ENCODE measurements at regions not wholly inside any gene's neighbourhood (a gene's known extent, or its start where the extent isn't known, plus 50 kb on each side); places are given as distances from the start of the nearest gene placed in this dataset.

DNA sequence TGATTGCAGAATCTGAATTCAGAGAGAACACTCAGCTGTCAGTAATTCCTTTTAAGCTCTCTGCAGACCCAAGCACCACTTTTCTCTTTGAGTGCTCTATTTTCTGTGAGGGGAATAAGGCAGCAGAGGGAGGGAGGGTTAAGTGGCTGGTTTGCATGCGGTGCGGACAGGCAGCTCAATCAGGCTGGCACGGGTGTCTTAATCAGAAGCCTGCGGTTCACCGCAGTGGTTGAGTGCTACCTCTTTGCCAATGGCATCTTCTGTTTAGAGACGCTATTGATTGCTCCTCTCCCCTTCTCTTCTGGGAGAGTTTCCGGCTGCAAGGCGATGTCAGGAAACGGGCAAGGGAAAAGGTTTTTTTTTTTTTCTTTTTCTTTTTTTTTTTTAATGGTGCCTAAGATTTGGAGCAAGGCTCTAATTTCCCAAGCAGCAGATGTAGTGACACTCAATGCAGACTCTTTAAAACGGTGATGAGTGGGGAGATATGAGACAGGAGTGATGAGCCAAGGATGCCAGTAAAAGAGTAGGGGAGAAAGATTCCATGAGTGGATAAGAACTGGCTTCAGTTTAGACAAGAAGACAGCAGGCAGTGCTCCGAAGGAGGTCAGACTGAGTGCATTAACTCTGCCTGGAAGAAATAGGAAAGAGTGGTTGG, 533.7 kb upstream of the SEL1L start:
- no peak for DNase-seq

- DNase-seq: no peak
Observed at GRCh38 chr14:82070040-82070439, 536.4 kb upstream of the SEL1L start.

GRCh38 chr14:82070753-82071152, 537.1 kb upstream of the SEL1L start:
- no peak for DNase-seq

- no peak for DNase-seq
Observed at GRCh38 chr14:82073547-82073946, 539.9 kb upstream of the SEL1L start.

- DNase-seq: no peak
Observed at GRCh38 chr14:82075566-82075965, 541.9 kb upstream of the SEL1L start.

DNA sequence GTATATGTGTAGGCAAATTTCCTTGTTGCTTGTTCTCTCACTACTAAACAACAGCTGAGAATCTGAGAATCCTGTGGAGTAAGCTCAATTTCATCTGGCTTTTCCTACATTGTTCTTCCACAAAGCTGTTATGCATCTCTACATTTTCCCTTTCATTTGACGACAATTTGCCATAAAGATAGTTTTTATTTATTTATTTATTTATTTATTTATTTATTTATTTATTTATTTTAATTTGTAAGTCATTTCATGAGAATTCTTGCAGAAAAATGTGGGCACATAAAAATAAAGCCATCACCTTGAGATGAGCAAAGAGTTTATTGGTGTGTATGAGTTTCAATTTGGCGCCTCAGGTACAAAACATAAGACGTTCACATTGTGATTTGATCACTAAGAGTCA, 545.9 kb upstream of the SEL1L start:
- DNase-seq: no peak

DNA sequence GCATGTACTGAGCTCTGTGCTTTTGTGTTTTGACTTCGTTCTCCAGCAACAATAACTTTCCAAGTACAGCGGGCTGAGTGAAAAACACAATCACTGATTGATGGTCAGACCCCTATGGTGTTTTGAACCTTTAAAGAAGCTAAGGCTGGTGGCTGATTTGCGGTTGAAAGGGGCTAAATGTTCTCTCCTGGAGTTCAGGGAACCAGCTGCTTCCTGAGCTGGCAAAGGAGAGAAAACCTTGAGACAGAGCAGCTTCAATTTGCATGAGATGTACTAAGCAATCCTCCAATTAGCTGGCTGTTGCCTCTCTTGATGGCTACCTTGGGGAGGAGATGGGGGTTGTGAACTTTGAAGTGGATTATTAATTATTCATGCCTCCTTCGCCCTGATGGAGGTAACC, 546.7 kb upstream of the SEL1L start:
- no peak for DNase-seq

- DNase-seq: no peak
Observed at GRCh38 chr14:82084813-82085212, 551.2 kb upstream of the SEL1L start.

- no peak for DNase-seq
Observed at GRCh38 chr14:82091097-82091496, 557.4 kb upstream of the SEL1L start.

DNA sequence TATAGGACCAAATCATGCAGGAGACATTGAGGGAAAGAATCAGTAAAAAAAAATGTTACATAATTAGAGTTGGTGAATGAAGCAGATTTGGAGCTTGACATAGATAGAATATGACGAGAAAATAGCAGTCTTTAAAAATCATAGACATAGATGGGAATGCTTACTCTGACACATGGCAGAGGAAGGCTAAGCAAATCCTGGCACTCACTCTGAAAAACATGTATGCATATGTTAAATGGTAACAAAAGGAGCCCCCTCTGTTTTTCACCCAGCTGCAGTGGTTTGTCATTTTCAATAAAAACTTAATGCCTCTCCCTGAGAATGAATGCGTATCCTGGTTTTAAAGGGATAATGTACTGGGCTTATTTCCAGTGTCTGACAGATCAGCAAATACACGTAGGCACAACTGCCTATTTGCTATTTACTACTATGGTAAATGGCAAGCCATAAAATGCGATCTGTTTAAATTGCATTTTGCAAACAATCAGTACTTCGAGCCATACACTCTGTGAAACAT, 561.2 kb upstream of the SEL1L start:
- no peak for DNase-seq

DNA sequence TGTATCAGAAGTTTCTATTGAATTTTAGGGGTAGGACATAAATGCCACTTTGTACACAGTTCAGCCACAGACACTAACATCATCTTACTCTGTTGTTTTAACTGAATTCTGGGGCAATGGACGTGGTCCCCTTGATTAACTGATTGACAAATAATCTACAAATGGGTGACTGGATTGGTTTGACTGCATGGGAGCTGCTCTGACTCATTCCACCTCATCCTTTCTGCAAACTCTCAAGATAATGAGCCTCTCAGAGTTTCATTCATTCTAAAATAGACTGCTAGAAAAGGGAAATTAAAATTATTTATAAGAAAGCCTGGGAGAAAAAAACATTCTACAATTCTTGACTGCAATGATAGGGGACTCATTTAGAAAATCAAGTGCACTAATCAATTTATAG, 570.4 kb upstream of the SEL1L start:
- DNase-seq: no peak

DNA sequence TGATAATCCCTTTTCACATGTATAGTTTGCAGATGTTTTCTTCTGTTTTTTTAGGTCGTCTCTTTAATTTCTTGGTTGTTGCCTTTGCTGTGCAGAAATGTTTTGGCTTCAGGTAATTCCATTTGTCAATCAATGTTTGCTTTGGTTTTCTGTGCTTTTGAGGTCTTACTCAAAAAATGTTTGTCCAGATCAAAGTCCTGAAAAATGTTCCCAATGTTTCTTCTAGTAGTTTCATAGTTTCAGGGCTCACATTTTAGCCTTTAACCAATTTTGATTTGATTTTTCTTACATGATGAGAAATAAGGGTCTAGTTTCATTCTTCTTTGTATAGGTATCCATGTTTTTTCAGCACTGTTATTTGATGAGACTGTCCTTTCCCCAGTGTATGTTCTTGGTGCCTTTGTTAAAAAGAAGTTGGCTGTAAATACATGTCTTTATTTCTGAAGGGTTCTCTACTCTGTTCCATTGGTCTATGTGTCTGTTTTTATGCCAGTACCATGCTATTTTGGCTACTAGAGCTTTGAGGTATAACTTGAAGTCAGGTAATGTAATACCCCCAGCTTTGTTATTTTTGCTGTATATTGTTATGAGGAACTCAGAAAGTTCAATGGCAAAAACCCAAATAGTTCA, 578.7 kb upstream of the SEL1L start:
- no peak for DNase-seq

DNA sequence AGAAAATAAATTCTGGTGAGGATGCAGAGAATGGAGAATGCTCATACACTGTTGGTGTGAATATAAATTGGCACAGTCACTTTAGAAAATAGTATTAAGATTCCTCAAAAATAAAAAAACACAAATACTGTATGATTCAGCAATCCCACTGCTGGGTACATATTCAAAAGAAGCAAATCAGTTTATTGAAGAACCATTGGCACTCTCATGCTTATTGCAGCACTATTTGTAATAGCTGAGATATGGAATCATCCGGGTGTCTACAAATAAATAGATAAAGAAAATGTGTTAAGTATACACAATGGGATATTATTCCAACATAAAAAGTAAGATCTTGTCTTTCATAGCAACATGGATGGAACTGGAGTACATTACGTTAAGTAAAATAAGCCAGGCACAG, 579.4 kb upstream of the SEL1L start:
- DNase-seq: no peak

DNA sequence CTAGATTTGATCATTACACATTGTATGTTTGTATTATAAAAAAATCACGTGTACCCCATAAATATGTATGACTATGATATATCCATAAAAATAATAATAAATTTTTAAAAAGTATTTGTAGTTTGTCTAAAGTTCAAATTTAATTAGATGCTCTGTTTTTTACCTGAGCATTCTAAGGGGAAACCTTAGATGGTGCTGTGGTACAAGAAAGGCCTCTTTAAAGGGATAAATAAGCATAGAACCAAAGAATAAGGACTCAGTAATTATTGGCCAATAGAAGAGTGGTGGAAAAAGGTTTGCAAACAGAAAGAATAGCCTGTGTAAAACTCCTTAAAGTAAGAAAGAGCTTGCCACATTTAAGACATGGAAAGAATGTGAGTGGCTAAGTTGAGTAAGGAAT, 580.1 kb upstream of the SEL1L start:
- no peak for DNase-seq

- no peak for DNase-seq
Observed at GRCh38 chr14:82116721-82117120, 583.1 kb upstream of the SEL1L start.

- DNase-seq: no peak
Observed at GRCh38 chr14:82122655-82123054, 589.0 kb upstream of the SEL1L start.

- no peak for DNase-seq
Observed at GRCh38 chr14:82124511-82124910, 590.9 kb upstream of the SEL1L start.

DNA sequence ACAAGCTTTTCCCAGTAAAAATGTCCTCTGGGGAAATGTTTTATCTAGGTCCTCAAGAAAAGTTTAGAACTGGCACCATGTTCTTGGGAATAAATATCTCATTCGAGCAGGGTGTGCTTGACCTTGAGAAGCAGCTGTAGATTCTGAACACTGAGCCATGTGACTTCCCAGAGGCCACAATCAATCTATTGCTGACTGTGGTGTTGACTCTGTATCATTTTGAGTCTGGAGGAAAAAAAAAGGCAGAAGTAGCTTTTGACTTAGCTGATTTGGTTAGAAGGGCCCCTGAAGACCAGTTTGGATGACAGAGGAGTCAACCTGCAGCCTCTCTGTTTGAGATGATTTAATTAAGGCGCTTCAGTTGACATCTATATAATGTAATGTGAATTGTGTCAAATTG, 592.4 kb upstream of the SEL1L start:
- DNase-seq: no peak

DNA sequence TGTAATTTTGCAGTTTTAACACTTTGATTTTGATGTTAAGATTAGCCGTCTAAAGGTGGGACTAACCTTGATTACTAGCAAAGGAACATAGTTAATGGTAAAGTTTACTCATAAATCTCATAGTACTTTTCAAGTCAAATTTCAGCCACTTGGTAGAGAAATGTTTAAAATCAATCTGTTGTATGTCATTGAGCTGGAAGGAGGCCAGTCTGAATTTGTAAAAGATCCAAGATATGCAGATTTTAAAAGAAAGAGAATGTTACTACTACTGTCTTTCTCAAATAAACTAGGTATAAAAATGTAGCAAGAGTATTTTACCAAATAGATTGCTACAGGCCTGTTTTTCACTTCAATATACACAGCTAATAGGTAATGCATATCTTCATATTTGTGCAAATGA, 600.8 kb upstream of the SEL1L start:
- no peak for DNase-seq

GRCh38 chr14:82138431-82138830, 604.8 kb upstream of the SEL1L start:
- no peak for DNase-seq

DNA sequence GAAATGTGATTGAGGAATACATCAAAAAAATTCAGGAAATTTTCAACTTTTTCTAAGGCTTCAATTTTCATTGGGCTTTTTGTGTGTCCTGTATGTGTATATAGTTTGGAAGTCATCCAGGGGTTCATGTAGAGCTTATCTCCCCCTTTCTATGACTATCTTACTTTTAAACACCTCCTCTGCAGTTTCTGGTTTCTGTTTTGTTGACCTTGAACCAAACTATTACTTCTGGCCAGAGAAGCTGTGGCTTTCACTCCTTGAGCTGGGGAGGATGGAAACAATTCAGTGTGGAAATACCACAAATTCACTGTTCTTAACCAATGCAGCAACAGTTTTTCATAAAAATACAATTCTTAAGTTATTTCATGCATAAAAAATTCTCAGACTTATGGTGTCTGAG, 613.2 kb upstream of the SEL1L start:
- DNase-seq: no peak

DNA sequence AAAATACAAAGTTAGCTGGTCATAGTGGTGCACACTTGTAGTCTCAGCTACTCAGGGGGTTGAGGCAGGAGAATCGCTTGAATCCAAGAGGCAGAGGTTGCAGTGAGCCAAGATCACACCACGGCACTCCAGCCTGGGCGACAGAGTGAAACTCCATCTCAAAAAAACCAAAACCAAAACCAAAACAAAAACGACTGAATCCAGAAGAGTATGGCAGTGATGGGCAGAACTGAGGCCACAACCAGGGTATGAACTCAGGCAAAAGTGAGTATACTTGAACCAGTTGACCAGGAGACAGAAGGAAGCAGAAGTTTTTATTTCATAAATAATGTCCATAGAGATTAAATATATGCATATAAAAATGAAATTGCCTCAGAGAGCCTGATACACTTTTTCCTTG, 620.0 kb upstream of the SEL1L start:
- no peak for DNase-seq

DNA sequence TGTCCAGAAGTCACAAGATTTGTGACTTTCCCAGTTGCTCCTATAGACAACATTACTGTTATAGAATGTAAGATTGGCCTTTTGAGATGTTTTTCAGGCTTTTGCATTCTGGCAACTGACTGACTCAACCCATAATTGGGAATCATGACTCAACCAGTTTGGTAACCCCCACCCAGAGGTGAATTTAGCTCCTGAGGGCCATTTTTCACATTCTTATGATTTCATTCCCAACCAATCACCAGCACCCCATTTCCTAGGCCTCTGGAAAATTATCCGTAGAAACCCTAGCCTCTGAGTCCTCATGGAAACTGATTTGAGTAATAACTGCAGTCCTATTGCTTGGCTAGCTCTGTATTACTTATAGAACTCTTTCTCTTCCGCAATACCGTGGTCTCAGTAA, 626.0 kb upstream of the SEL1L start:
- no peak for DNase-seq

DNA sequence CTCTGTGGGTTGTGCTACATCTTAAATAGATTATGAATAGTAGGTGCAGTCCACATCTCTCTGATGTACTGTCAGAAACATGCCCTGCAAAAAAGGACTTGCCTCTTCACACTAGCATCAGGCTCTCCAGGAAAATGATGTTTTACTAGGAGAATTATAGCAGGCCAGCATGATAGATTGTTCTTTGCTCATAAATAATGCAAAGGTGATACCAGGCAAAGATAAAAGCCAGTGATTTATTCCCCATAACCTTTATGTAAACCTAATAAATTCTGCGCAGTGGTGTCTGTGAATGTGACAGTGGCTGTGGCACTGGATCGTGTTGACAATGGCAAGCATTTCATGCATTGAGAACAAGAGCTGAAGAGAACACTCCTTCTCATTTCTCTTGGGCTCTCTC, 646.5 kb upstream of the SEL1L start:
- DNase-seq: no peak

DNA sequence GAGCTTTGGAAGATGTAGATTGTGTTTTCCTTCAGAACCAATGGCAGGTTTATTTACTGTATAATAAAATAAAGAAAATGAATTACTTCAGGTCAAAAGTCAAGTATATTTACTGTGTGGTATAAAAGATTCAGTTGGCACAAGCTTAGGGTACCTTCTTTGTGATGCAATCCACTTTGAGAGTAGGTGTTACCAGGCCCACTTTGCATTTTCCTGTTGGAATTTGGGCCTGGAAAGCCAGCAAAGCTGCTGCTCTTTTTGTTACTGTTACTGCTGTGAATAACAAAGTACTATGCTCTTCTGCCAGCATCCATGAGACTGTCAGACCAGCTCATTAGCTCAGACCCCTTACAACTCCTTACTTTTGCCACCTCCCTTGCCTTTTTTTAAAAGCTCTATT, 649.0 kb upstream of the SEL1L start:
- DNase-seq: no peak
